ENCODE measurements at regions not wholly inside any gene's neighbourhood (a gene's known extent, or its start where the extent isn't known, plus 50 kb on each side); places are given as distances from the start of the nearest gene placed in this dataset.

DNA sequence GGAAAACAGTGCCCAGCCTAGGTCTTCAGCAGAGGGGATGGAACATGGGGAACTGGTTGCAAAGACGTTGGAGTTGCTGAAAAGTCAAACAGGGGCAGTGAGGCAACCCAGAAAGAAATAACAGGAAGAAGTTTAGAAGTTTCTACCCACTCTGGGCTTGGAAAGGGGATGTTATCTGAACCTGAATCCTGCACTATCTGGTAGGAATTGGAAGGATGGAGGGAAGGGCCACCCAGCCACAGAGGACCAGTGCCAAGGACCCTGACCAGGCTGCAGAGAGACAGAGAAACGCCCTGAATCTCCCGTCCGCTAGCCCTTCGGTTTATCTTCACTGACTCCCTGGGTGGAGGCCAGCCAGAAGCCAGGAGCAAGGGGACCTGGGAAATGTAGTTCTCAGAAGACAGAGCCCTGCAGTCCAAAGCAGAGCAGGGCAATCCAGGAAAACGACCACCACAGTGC lies 217.3 kb upstream of the RREB1 start:
- Histone ChIP-seq H3K27me3 (no peaks in the 10 kb centered on the region), H3K9me3 (no peaks in the 10 kb centered on the region), H3K4me1 (peaks cover 0 to 7% (median 4%) of the 10 kb centered on the region in 4 donors), H3K4me3 (no peak overlapping the region), H3K27ac (no peak overlapping the region), H3K36me3 (no peaks in the 10 kb centered on the region)
- DNase-seq = no peak
- 8 to 42% methylated on average over 6 of the region's 6 CpGs for WGBS, 2 donors
- intact Hi-C loops (cut with DNase I) = no loop called here
- no peak for TF ChIP-seq POLR2A (IDR thresholded peaks at IDR 0.05)
- TF ChIP-seq, protein P1, sequence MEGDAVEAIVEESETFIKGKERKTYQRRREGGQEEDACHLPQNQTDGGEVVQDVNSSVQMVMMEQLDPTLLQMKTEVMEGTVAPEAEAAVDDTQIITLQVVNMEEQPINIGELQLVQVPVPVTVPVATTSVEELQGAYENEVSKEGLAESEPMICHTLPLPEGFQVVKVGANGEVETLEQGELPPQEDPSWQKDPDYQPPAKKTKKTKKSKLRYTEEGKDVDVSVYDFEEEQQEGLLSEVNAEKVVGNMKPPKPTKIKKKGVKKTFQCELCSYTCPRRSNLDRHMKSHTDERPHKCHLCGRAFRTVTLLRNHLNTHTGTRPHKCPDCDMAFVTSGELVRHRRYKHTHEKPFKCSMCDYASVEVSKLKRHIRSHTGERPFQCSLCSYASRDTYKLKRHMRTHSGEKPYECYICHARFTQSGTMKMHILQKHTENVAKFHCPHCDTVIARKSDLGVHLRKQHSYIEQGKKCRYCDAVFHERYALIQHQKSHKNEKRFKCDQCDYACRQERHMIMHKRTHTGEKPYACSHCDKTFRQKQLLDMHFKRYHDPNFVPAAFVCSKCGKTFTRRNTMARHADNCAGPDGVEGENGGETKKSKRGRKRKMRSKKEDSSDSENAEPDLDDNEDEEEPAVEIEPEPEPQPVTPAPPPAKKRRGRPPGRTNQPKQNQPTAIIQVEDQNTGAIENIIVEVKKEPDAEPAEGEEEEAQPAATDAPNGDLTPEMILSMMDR (IDR thresholded peaks at IDR 0.05) = no peak

DNA sequence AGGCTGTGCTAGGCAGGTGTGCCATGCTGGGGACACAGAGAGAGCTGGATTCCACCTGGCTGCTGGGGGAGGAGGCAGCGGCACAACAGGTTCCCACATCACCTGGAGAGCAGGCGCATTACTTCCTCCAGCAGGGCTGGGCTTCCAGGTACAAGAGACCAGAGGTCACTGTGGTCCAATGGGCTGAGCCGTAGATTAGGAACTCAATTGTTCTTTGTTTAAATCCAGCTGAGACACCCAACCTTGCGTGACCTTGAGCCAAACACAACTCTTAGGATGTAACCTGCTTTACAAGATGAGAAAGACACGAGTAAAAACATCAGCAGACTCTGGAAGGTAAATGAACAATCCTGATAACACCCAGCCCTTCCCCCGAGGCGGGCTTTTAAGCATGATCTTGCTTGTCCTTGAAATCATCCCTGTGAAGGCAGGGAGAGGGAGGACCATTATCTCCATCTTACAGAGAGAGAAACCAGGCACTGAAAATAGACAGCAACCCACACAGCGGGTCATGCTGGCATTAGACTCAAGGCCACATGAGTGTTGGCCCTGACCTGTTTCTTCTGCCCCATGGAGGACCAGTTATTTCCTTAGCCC lies 216.5 kb upstream of the RREB1 start:
- intact Hi-C loops (cut with DNase I) = no loop called here
- 28 to 75% methylated on average over 8 of the region's 8 CpGs for WGBS, 2 donors
- DNase-seq = no peak

GRCh38 chr6:6891949-6892461 lies 215.8 kb upstream of the RREB1 start:
- Histone ChIP-seq H3K4me3 (no peak overlapping the region), H3K27me3 (no peaks in the 10 kb centered on the region), H3K36me3 (no peaks in the 10 kb centered on the region), H3K27ac (no peak overlapping the region), H3K4me1 (peaks cover 0 to 7% (median 4%) of the 10 kb centered on the region in 4 donors), H3K9me3 (no peaks in the 10 kb centered on the region)
- intact Hi-C loops (cut with DNase I) = no loop called here
- DNase-seq = no peak
- WGBS, 2 donors = 49 to 53% methylated on average over 6 of the region's 6 CpGs
- no peak for TF ChIP-seq POLR2AphosphoS5 (IDR thresholded peaks at IDR 0.05)
- TF ChIP-seq EP300 (IDR thresholded peaks at IDR 0.05) = no peak
- TF ChIP-seq, protein P1 (IDR thresholded peaks at IDR 0.05) = no peak
- no peak for TF ChIP-seq POLR2A (IDR thresholded peaks at IDR 0.05)

More for the DNA sequence above, 216.5 kb upstream of the RREB1 start:
- no peak overlapping the region for H3K27ac ChIP-seq
- no peaks in the 10 kb centered on the region for H3K27me3 ChIP-seq
- no peaks in the 10 kb centered on the region for H3K36me3 ChIP-seq
- TF ChIP-seq POLR2AphosphoS5 (IDR thresholded peaks at IDR 0.05) = no peak
- TF ChIP-seq, protein P1 (IDR thresholded peaks at IDR 0.05) = no peak
- TF ChIP-seq EP300 (IDR thresholded peaks at IDR 0.05) = no peak
- no peak for TF ChIP-seq POLR2A (IDR thresholded peaks at IDR 0.05)
- H3K4me1 ChIP-seq = peaks cover 0 to 7% (median 4%) of the 10 kb centered on the region in 4 donors
- no peak overlapping the region for H3K4me3 ChIP-seq
- H3K9me3 ChIP-seq = no peaks in the 10 kb centered on the region

DNA sequence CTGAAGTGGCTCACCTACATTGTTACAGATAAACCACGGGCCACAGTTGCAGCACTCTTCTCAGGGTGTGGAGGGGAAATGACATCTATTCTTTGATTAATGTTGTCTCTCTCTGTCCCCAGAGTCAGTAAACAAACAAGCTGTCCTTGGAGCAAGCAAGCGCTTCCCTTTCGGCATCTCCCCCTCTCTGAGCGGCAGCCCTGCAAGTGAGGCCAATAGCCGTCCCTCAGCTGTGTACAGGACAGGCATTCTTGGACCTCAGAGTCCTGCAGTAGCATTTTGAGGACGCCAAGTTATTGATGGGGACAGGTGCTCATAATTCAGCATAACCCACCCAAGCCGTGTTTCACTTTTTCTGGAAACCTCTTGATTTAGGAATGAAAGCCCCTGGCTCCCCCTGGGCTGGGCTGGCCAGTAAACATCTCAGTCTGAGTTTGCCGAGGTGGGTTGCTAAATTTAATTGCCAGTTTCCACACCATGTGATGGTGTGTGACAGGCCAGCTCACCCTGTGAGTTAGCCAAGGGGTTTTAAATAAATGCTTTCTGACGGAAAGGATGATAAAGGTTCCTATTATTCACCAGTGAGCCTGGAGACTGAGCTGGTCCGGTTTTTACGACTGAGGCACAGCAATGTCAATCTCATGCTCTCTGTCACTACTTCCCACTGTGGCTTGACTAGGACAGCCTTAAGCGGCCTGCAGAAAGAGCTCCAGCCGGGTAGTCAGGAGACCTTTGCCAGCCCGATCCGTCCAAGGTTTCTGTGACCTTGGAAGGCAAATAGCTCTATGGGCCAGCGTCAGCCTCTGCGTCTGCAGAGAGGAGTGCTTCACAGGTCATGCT lies 214.8 kb upstream of the RREB1 start:
- intact Hi-C loops (cut with DNase I) = no loop called here
- WGBS, 2 donors = 85% methylated on average over 17 of the region's 17 CpGs

More for the DNA sequence above, 214.8 kb upstream of the RREB1 start:
- no peaks in the 10 kb centered on the region for H3K9me3 ChIP-seq
- TF ChIP-seq POLR2A (IDR thresholded peaks at IDR 0.05) = no peak
- TF ChIP-seq EP300 (IDR thresholded peaks at IDR 0.05) = no peak
- TF ChIP-seq POLR2AphosphoS5 (IDR thresholded peaks at IDR 0.05) = no peak
- TF ChIP-seq, protein P1 (IDR thresholded peaks at IDR 0.05) = no peak
- H3K36me3 ChIP-seq = no peaks in the 10 kb centered on the region
- H3K4me3 ChIP-seq = no peak overlapping the region
- no peak for DNase-seq
- no peaks in the 10 kb centered on the region for H3K27me3 ChIP-seq
- no peak overlapping the region for H3K27ac ChIP-seq
- peaks cover 0 to 7% (median 4%) of the 10 kb centered on the region in 4 donors for H3K4me1 ChIP-seq
